ACC112 (cell line): ENCODE measurements at regions not wholly inside any gene's neighbourhood (a gene's known extent, or its start where the extent isn't known, plus 50 kb on each side); places are given as distances from the start of the nearest gene placed in this dataset.

Experiments
- H2AFZ ChIP-seq: fragments of 200-600 bp; sonication (generic); one replicate; pipeline ENCODE4 v1.6.0; 2017; ENCODE audit warnings: antibody characterized with exemption, low read length; ENCODE audit not compliant: unreplicated experiment
- H3K27ac ChIP-seq: fragments of 200-600 bp; sonication (generic); 2 replicates; pipeline ENCODE4 v1.5.1; 2014; ENCODE audit warnings: low read depth, mild to moderate bottlenecking, antibody characterized with exemption, low read length, moderate library complexity
- H3K27me3 ChIP-seq: fragments of 200-600 bp; sonication (generic); 2 replicates; pipeline ENCODE4 v1.6.1; 2014; ENCODE audit warnings: mild to moderate bottlenecking, antibody characterized with exemption, low read length, moderate library complexity, mixed read lengths; ENCODE audit not compliant: insufficient read depth
- H3K36me3 ChIP-seq: fragments of 200-600 bp; sonication (generic); 2 replicates; pipeline ENCODE4 v1.6.1; 2016; ENCODE audit warnings: mild to moderate bottlenecking, antibody characterized with exemption, low read length, moderate library complexity, mixed read lengths; ENCODE audit not compliant: insufficient read depth
- H3K4me1 ChIP-seq: fragments of 200-600 bp; sonication (generic); one replicate; pipeline ENCODE4 v1.6.1; 2016; ENCODE audit warnings: low read length, mixed read lengths; ENCODE audit not compliant: insufficient read depth, unreplicated experiment, control insufficient read depth
- H3K4me3 ChIP-seq: fragments of 200-600 bp; sonication (generic); 2 replicates; pipeline ENCODE4 v1.5.1; 2014; ENCODE audit warnings: mild to moderate bottlenecking, low read depth, low read length
- H3K79me2 ChIP-seq: fragments of 200-600 bp; sonication (generic); one replicate; pipeline ENCODE4 v1.6.0; 2016; ENCODE audit warnings: low read length; ENCODE audit not compliant: control insufficient read depth, unreplicated experiment, insufficient read depth

DNA sequence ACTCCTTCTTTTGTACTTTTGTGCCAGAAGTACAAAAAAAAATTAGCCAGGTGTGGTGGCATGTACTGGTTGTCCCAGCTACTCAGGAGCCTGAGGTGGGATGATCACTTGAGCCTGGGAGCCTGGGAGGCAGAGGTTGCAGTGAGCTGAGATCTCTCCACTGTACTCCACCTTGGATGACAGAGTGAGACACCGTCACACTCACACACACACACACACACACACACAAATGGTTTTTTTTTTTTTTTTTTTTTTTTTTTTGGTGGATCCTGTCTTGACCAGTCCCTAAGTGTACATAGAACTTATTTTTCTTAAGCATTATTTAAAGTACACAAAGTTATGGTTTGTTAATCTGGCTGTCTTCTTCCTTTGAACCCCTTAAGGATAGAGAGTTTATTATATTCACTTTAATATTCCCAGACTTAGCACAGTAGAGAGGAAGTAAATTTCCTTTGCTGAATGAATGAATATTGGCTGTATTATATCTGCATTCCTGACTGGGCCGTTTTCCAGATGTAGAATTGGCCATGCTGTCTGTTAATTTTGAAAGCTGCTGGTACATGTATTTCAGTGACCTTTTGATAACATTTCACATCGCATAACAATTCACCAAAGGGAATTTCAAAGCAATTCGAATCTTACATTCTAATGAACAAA, 429.0 kb upstream of the ZNF608 start:
- no peaks in the 10 kb centered on the region for H3K27me3 ChIP-seq
- no peak overlapping the region for H3K27ac ChIP-seq

DNA sequence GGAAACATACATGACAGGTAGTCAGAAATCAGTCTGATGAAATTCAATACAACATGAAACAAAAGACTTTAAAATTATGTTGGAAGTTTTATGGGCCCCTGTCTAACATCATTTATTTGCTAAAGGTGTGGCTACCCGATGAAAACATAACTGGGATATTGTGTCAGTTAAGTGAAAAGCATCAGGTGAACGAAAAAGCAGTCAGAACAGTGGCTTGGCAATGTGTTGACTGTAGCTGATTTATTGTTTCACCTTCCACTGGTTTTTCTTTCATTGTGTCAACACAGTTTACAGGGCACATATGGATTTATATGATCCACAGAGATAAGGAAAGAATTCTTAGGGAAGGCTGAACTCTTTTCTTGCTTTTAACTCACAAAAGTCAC, 429.6 kb upstream of the ZNF608 start:
- no peaks in the 10 kb centered on the region for H3K27me3 ChIP-seq
- H3K27ac ChIP-seq, result no peak overlapping the region
- H3K36me3 ChIP-seq, result no peaks in the 10 kb centered on the region

More for the DNA sequence above, 429.0 kb upstream of the ZNF608 start:
- Histone ChIP-seq H3K79me2 (no peaks in the 10 kb centered on the region), H2AFZ (no peak overlapping the region), H3K36me3 (no peaks in the 10 kb centered on the region), H3K4me3 (no peak overlapping the region), H3K4me1 (no peaks in the 10 kb centered on the region)

GRCh38 chr5:125177340-125177739, 430.9 kb upstream of the ZNF608 start:
- no peaks in the 10 kb centered on the region for H3K4me1 ChIP-seq
- no peaks in the 10 kb centered on the region for H3K79me2 ChIP-seq
- no peaks in the 10 kb centered on the region for H3K36me3 ChIP-seq
- H3K4me3 ChIP-seq, result no peak overlapping the region
- H2AFZ ChIP-seq, result no peak overlapping the region
- H3K27me3 ChIP-seq, result no peaks in the 10 kb centered on the region
- no peak overlapping the region for H3K27ac ChIP-seq

More for the DNA sequence above, 429.6 kb upstream of the ZNF608 start:
- Histone ChIP-seq H3K79me2 (no peaks in the 10 kb centered on the region), H3K4me3 (no peak overlapping the region), H2AFZ (no peak overlapping the region), H3K4me1 (no peaks in the 10 kb centered on the region)

GRCh38 chr5:125179612-125180011, 433.2 kb upstream of the ZNF608 start:
- Histone ChIP-seq H3K4me3 (no peak overlapping the region), H3K79me2 (no peaks in the 10 kb centered on the region), H3K4me1 (no peaks in the 10 kb centered on the region), H3K27me3 (no peaks in the 10 kb centered on the region), H3K27ac (no peak overlapping the region), H3K36me3 (no peaks in the 10 kb centered on the region), H2AFZ (no peak overlapping the region)

DNA sequence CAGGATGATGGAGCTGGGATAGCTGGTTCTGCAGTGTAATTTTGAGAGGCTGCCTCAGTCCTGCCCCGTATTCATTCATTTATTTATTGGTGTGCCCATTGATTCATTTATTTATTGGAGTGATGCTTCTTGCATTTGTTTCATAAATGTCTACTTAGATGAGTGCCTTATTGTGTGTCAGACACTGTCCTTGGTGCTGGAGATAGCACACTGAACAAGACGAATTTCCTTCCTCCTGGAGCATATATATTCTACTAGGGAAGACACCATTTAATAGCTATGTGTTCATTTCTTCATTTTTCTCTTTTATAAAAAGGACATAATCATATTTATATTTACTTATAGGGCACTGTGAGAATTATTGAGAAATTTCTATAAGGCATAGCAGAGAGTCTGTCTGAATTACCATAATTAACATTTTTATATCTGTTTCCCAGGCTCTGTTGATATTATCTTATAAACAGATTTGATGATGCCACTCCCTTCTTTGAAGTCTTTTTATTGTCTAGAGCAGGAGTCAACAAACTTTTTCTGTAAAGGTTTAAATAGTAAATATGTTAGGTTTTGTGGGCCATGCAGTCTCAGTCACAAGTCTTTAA, 433.9 kb upstream of the ZNF608 start:
- no peaks in the 10 kb centered on the region for H3K79me2 ChIP-seq
- no peaks in the 10 kb centered on the region for H3K36me3 ChIP-seq
- no peaks in the 10 kb centered on the region for H3K27me3 ChIP-seq
- no peak overlapping the region for H3K4me3 ChIP-seq
- no peak overlapping the region for H3K27ac ChIP-seq
- no peaks in the 10 kb centered on the region for H3K4me1 ChIP-seq
- no peak overlapping the region for H2AFZ ChIP-seq

GRCh38 chr5:125181159-125181558, 434.7 kb upstream of the ZNF608 start:
- Histone ChIP-seq H3K27me3 (no peaks in the 10 kb centered on the region), H3K79me2 (no peaks in the 10 kb centered on the region), H3K36me3 (no peaks in the 10 kb centered on the region), H3K4me1 (no peaks in the 10 kb centered on the region), H3K4me3 (no peak overlapping the region), H3K27ac (no peak overlapping the region), H2AFZ (no peak overlapping the region)

DNA sequence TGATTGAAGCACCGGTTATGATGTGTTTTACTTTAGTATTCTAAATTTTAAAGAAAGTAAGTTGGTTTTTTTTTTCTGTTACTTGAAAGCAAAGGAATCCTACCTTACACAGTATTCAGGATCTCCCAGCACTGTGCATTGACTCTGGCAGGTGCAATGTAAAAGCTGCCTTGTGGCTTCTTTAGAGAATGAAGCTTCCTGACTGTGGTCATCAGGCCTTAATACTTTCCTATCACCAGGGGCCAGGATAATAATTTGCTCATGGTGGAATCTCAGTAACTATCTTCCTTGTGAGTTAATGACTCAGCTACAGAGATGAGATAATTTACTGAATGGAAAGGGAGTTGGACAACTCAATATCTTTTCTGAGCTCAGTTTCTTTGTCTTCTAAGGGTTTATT, 435.5 kb upstream of the ZNF608 start:
- H3K79me2 ChIP-seq, result no peaks in the 10 kb centered on the region
- no peak overlapping the region for H3K4me3 ChIP-seq
- H3K27me3 ChIP-seq, result no peaks in the 10 kb centered on the region
- no peaks in the 10 kb centered on the region for H3K36me3 ChIP-seq
- no peak overlapping the region for H3K27ac ChIP-seq
- no peak overlapping the region for H2AFZ ChIP-seq
- H3K4me1 ChIP-seq, result no peaks in the 10 kb centered on the region

- Histone ChIP-seq H3K4me3 (no peak overlapping the region), H3K36me3 (no peaks in the 10 kb centered on the region), H3K27me3 (no peaks in the 10 kb centered on the region), H3K79me2 (no peaks in the 10 kb centered on the region), H2AFZ (no peak overlapping the region), H3K27ac (no peak overlapping the region), H3K4me1 (no peaks in the 10 kb centered on the region)
Observed at GRCh38 chr5:125185740-125186139, 439.3 kb upstream of the ZNF608 start.

DNA sequence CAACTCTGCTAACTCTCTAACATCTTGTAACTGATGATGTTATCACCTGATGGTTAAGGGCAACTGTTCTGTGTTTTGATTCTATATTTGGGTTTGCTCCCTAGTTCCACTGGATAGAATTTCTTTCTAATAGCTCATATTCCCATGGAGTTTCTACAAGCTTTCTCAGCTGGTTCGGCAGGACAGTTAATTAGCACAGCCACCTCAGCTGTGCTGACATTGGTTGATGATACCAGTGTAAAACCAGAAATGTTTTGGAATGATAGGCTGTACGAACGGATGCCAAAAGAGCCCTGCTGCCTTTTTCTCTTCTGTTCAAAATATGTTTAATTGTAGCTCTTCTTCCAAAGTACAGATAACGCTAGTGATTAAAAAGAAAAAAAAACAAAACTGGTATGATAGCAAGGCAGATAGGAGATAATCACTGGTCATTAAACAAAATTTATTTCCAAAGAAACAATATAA, 440.5 kb upstream of the ZNF608 start:
- no peaks in the 10 kb centered on the region for H3K27me3 ChIP-seq
- H3K27ac ChIP-seq, result no peak overlapping the region
- H3K4me1 ChIP-seq, result no peaks in the 10 kb centered on the region
- no peaks in the 10 kb centered on the region for H3K79me2 ChIP-seq
- no peak overlapping the region for H3K4me3 ChIP-seq
- no peak overlapping the region for H2AFZ ChIP-seq
- H3K36me3 ChIP-seq, result no peaks in the 10 kb centered on the region

GRCh38 chr5:125189531-125189941, 443.1 kb upstream of the ZNF608 start:
- Histone ChIP-seq H3K36me3 (no peaks in the 10 kb centered on the region), H2AFZ (no peak overlapping the region), H3K4me1 (no peaks in the 10 kb centered on the region), H3K27ac (no peak overlapping the region), H3K4me3 (no peak overlapping the region), H3K79me2 (no peaks in the 10 kb centered on the region), H3K27me3 (no peaks in the 10 kb centered on the region)
